Activated CD8-positive, alpha-beta T cell treated with anti-CD3 and anti-CD28 coated beads for 36 hours (primary cell): ENCODE measurements at regions not wholly inside any gene's neighbourhood (a gene's known extent, or its start where the extent isn't known, plus 50 kb on each side); places are given as distances from the start of the nearest gene placed in this dataset.

ENCODE experiments used
- ATAC-seq: fragments of 200-7000 bp; cut with Tn5 transposase; one replicate; pipeline ENCODE4 v1.10.0; 2021; ENCODE audit warnings: mild to moderate bottlenecking, moderate library complexity
- CTCF ChIA-PET: fragments of 350-600 bp; sonication (Branson Sonifier 250); formaldehyde crosslinking; loops from one replicate; lab custom pipeline; 2021; ENCODE audit warnings: antibody characterized with exemption; lab: Charles Lee
- POLR2A ChIA-PET: fragments of 350-600 bp; sonication (Branson Sonifier 250); formaldehyde crosslinking; loops from one replicate; lab custom pipeline; 2021; ENCODE audit warnings: antibody characterized with exemption; lab: Charles Lee
- DNase-seq: peaks from one replicate; pipeline ENCODE4 v3.0.0-alpha.2; 2020
- H3K27ac Mint-ChIP-seq: one replicate; pipeline ENCODE4 v1.8.0; 2021; ENCODE audit warnings: mild to moderate bottlenecking, mixed read lengths
- H3K27me3 Mint-ChIP-seq: one replicate; pipeline ENCODE4 v1.8.0; 2021; ENCODE audit warnings: mixed read lengths
- H3K36me3 Mint-ChIP-seq: one replicate; pipeline ENCODE4 v1.8.0; 2021; ENCODE audit warnings: low read depth, mixed read lengths
- H3K4me1 Mint-ChIP-seq: one replicate; pipeline ENCODE4 v1.8.0; 2021; ENCODE audit warnings: low read depth, mixed read lengths
- H3K4me3 Mint-ChIP-seq: one replicate; pipeline ENCODE4 v1.8.0; 2021; ENCODE audit warnings: mild to moderate bottlenecking, moderate library complexity, mixed read lengths
- H3K9me3 Mint-ChIP-seq: one replicate; pipeline ENCODE4 v1.8.0; 2021; ENCODE audit warnings: mixed read lengths
- intact Hi-C: fragments of 100-400 bp; cut with micrococcal nuclease; formaldehyde crosslinking; loops from one replicate; pipeline ENCODE4 v1.10.0; 2022
- TF ChIP-seq, protein P1 (sequence below): fragments of 200-600 bp; IDR thresholded peaks from one replicate; pipeline ENCODE4 v1.8.0; 2022; ENCODE audit warnings: antibody characterized with exemption, mild to moderate bottlenecking

DNA sequence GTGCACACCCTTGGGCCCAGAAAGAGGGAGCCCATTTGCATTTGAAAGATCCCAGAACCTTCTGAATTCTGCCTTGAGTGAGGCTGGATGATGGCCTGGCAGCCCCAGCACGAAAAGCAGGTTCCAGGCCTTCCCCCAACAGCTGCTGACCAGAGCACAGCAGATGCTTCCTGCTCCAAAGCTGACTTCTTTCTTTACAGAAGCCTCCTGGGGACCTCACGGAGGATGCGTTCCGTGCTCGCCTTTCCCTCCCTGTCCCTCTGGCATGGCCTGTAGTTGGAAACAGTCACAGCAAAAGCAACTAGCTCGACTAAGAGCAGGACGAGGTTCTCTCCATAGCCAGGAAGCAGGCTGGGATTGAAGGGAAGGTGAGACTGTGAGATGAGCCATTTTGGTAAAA, 107.7 kb upstream of the B3GAT1 start:
- Mint-ChIP-seq H3K36me3 (no peaks in the 10 kb centered on the region), H3K27ac (no peak overlapping the region), H3K4me1 (no peaks in the 10 kb centered on the region), H3K27me3 (peaks cover 3% of the 10 kb centered on the region), H3K9me3 (no peaks in the 10 kb centered on the region), H3K4me3 (no peak overlapping the region)
- CTCF ChIA-PET = no interaction called here
- ATAC-seq (no peak), DNase-seq (no peak)
- POLR2A ChIA-PET = no interaction called here
- intact Hi-C loops = no loop called here
- TF ChIP-seq, protein P1, sequence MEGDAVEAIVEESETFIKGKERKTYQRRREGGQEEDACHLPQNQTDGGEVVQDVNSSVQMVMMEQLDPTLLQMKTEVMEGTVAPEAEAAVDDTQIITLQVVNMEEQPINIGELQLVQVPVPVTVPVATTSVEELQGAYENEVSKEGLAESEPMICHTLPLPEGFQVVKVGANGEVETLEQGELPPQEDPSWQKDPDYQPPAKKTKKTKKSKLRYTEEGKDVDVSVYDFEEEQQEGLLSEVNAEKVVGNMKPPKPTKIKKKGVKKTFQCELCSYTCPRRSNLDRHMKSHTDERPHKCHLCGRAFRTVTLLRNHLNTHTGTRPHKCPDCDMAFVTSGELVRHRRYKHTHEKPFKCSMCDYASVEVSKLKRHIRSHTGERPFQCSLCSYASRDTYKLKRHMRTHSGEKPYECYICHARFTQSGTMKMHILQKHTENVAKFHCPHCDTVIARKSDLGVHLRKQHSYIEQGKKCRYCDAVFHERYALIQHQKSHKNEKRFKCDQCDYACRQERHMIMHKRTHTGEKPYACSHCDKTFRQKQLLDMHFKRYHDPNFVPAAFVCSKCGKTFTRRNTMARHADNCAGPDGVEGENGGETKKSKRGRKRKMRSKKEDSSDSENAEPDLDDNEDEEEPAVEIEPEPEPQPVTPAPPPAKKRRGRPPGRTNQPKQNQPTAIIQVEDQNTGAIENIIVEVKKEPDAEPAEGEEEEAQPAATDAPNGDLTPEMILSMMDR = no peak

DNA sequence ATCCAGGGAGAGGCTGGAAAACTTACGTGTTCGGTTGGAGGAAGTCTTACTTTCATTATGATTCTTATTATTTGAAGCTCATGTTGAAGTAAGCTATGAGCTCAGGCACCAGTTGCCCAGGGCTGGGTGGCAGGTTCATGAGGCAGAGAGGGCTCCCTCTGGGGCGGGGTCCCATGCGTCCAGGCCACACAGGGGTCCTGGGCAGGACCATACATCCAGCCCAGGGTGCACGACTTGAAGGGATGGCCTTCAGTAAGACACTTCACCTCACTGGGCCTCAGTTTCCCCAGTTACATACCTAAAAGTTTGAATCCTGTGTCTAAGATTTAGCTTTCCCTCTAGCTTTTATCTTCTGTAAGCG, 107.3 kb upstream of the B3GAT1 start:
- H3K36me3 Mint-ChIP-seq = no peaks in the 10 kb centered on the region
- no peaks in the 10 kb centered on the region for H3K9me3 Mint-ChIP-seq
- ChIA-PET CTCF (no interaction called here), POLR2A (no interaction called here)
- H3K4me3 Mint-ChIP-seq = no peak overlapping the region
- no peak overlapping the region for H3K27ac Mint-ChIP-seq
- no peaks in the 10 kb centered on the region for H3K4me1 Mint-ChIP-seq
- intact Hi-C loops = no loop called here
- H3K27me3 Mint-ChIP-seq = peaks cover 3% of the 10 kb centered on the region
- DNase-seq (no peak), ATAC-seq (no peak)
- TF ChIP-seq, protein P1 = no peak

DNA sequence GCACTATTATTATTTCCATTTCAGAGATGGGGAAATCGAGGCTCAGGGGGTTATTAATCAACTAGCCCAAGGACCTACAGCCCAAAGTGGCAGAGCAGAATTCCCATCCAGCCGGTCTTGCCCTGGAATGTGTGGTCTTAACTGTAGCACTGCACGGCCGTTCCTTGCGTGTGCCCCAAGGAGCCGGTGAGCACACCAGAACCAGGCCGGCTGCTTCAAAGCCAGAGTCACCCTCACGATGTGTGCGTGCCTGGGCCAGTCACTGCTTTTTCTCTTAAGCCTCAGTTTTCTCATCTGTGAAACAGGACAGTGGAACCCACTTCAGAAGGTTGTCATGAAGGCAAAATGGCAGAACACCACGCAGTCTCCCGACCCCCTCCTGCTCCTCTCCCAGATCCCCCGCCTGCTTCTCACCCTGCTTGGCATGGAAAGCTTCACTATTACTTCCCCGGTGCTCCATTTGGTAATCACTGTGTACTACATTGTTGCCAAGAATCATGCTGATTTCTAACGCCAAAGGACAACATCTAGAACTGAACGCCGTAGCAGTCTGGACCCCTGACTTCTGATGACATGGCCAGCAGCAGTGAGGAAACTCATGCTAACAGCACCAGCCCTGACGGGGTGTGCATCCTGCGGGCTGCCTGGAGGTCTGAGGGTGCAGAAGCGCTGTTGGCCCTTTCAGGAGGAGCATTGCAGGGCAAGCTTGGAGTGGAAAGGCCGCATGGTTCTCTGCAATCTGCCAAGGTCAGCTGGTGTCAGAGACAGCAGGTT, 106.8 kb upstream of the B3GAT1 start:
- no peak overlapping the region for H3K4me3 Mint-ChIP-seq
- POLR2A ChIA-PET = no interaction called here
- intact Hi-C loops = no loop called here
- H3K9me3 Mint-ChIP-seq = no peaks in the 10 kb centered on the region
- TF ChIP-seq, protein P1 = no peak
- CTCF ChIA-PET = no interaction called here
- H3K4me1 Mint-ChIP-seq = no peaks in the 10 kb centered on the region
- no peak overlapping the region for H3K27ac Mint-ChIP-seq
- DNase-seq (no peak), ATAC-seq (no peak)
- H3K36me3 Mint-ChIP-seq = no peaks in the 10 kb centered on the region
- peaks cover 3% of the 10 kb centered on the region for H3K27me3 Mint-ChIP-seq

DNA sequence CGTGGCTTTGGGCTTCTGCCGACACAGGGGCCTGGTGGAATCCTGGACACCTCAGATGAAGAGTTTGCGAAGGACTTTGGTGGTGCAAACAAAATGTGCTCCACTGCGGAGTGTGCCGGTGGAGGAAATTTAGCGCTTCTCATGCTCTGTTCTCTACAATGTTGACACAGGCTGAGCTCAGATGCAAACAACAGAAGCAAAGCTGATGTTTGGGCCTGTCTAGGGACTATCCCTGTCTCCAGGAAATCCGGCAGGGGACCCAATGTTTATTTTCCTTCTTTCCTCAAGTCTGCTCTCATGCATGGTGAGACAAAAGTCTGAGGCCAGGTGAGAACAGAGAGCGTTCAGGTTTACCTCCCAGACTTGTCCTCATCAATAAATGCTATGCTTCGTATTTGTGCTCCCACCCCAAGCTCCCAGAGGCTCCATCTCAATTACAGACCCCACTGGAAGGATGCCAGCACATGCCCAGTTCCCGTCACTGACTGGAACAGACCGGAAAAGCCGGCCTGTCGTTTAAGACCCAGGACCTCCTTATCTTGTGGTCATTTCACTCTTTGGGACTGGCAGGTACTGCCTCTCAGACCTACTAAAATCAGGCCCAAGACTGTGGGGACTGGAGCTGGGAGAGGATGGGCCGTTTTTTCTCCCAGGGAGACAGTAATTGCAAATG, 105.7 kb upstream of the B3GAT1 start:
- ChIA-PET POLR2A (no interaction called here), CTCF (no interaction called here)
- Mint-ChIP-seq H3K36me3 (no peaks in the 10 kb centered on the region), H3K27me3 (peaks cover 3% of the 10 kb centered on the region), H3K4me3 (no peak overlapping the region), H3K27ac (no peak overlapping the region), H3K9me3 (no peaks in the 10 kb centered on the region), H3K4me1 (no peaks in the 10 kb centered on the region)
- ATAC-seq (no peak), DNase-seq (no peak)
- TF ChIP-seq, protein P1 = no peak
- intact Hi-C loops = no loop called here

DNA sequence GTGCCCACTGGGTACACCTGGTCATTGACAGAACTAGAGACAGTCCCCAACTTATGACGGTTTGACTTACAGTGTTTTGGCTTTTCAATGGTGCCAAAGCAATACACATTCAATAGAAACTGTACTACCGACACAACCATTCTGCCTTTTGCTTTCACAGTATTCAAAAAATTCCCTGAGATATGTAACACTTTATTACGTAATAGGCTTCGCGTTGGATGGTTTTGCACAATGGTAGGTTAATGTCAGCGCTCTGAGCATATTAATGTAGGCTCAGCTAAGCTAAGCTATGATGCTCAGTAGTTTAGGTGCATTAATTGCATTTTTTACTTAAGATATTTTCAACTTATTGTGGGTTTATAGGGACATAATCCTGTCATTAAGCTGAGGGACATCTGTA, 105.1 kb upstream of the B3GAT1 start:
- ChIA-PET CTCF (no interaction called here), POLR2A (interaction anchor here (0.5 kb wide), 1 partner anchor 12 kb away, joined by 3 read pairs; no protein-coding TSS in a partner anchor)
- DNase-seq (no peak), ATAC-seq (no peak)
- Mint-ChIP-seq H3K9me3 (no peaks in the 10 kb centered on the region), H3K4me1 (no peaks in the 10 kb centered on the region), H3K27ac (no peak overlapping the region), H3K27me3 (peaks cover 3% of the 10 kb centered on the region), H3K4me3 (no peak overlapping the region), H3K36me3 (no peaks in the 10 kb centered on the region)
- TF ChIP-seq, protein P1 = no peak
- intact Hi-C loops = no loop called here
